B cell (primary cell): ENCODE measurements at regions not wholly inside any gene's neighbourhood (a gene's known extent, or its start where the extent isn't known, plus 50 kb on each side); places are given as distances from the start of the nearest gene placed in this dataset.

ENCODE experiments used
- EZH2 ChIP-seq: IDR thresholded peaks from 2 replicates; pipeline ENCODE4 v1.6.1; 2012; ENCODE audit warnings: borderline replicate concordance, low read depth, mild to moderate bottlenecking, moderate library complexity, low read length; ENCODE audit not compliant: insufficient read depth, poor library complexity, severe bottlenecking
- TF ChIP-seq, protein P1 (sequence below): fragments of 200-600 bp; IDR thresholded peaks from one replicate; pipeline ENCODE4 v1.8.0; 2022; ENCODE audit warnings: antibody characterized with exemption, mild to moderate bottlenecking

DNA sequence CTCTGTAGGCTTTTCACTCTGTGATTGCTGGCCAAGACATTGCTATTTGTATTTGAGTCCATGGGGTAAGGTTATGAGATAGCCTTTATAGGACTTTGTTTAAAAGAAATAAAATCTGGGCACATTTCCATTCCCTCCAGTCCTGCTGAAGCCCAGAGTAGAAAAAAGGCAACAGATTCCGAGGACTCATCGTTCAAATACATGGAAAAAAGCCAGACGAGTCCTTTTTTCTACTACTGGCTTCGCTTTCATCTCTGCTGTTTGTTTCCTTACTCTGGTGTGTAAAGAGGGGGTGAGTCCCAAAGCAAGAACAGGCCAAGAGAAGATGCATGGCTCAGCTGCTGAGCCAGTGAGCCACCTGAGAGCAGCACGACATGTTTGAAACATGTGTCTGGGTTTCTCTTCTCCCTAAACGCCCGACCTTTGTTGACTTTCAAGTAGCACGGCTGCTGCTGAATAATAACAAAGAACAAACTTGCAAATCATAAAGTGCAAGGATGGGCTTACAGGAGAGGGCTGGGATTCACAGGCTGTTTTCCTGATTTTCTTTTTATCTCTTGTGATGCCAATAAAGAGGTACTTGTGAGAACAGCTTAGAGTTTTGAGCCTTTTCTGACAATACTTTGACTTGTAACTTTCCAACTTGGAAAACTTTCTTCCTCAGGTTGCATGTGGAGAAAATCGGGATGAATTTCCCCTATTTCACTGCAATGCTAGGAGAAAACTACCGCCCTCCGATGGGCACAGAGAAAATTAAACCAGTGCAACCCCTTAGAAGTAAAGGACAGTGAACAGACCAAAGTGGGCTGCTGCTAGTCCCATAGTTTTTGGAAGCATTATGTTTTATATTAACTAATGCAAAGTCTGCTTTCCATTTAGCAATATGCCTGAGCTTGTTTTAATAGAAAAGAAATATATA, 195.2 kb upstream of the RAG2 start:
- TF ChIP-seq, protein P1, sequence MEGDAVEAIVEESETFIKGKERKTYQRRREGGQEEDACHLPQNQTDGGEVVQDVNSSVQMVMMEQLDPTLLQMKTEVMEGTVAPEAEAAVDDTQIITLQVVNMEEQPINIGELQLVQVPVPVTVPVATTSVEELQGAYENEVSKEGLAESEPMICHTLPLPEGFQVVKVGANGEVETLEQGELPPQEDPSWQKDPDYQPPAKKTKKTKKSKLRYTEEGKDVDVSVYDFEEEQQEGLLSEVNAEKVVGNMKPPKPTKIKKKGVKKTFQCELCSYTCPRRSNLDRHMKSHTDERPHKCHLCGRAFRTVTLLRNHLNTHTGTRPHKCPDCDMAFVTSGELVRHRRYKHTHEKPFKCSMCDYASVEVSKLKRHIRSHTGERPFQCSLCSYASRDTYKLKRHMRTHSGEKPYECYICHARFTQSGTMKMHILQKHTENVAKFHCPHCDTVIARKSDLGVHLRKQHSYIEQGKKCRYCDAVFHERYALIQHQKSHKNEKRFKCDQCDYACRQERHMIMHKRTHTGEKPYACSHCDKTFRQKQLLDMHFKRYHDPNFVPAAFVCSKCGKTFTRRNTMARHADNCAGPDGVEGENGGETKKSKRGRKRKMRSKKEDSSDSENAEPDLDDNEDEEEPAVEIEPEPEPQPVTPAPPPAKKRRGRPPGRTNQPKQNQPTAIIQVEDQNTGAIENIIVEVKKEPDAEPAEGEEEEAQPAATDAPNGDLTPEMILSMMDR, result no peak
- no peak for TF ChIP-seq EZH2
